ENCODE measurements at regions not wholly inside any gene's neighbourhood (a gene's known extent, or its start where the extent isn't known, plus 50 kb on each side); places are given as distances from the start of the nearest gene placed in this dataset.

- TF ChIP-seq, protein P1, sequence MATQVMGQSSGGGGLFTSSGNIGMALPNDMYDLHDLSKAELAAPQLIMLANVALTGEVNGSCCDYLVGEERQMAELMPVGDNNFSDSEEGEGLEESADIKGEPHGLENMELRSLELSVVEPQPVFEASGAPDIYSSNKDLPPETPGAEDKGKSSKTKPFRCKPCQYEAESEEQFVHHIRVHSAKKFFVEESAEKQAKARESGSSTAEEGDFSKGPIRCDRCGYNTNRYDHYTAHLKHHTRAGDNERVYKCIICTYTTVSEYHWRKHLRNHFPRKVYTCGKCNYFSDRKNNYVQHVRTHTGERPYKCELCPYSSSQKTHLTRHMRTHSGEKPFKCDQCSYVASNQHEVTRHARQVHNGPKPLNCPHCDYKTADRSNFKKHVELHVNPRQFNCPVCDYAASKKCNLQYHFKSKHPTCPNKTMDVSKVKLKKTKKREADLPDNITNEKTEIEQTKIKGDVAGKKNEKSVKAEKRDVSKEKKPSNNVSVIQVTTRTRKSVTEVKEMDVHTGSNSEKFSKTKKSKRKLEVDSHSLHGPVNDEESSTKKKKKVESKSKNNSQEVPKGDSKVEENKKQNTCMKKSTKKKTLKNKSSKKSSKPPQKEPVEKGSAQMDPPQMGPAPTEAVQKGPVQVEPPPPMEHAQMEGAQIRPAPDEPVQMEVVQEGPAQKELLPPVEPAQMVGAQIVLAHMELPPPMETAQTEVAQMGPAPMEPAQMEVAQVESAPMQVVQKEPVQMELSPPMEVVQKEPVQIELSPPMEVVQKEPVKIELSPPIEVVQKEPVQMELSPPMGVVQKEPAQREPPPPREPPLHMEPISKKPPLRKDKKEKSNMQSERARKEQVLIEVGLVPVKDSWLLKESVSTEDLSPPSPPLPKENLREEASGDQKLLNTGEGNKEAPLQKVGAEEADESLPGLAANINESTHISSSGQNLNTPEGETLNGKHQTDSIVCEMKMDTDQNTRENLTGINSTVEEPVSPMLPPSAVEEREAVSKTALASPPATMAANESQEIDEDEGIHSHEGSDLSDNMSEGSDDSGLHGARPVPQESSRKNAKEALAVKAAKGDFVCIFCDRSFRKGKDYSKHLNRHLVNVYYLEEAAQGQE (IDR thresholded peaks at IDR 0.05; ENCODE audit: low read depth, low read length) = no peak
- TF ChIP-seq, protein P2, sequence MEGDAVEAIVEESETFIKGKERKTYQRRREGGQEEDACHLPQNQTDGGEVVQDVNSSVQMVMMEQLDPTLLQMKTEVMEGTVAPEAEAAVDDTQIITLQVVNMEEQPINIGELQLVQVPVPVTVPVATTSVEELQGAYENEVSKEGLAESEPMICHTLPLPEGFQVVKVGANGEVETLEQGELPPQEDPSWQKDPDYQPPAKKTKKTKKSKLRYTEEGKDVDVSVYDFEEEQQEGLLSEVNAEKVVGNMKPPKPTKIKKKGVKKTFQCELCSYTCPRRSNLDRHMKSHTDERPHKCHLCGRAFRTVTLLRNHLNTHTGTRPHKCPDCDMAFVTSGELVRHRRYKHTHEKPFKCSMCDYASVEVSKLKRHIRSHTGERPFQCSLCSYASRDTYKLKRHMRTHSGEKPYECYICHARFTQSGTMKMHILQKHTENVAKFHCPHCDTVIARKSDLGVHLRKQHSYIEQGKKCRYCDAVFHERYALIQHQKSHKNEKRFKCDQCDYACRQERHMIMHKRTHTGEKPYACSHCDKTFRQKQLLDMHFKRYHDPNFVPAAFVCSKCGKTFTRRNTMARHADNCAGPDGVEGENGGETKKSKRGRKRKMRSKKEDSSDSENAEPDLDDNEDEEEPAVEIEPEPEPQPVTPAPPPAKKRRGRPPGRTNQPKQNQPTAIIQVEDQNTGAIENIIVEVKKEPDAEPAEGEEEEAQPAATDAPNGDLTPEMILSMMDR (IDR thresholded peaks at IDR 0.05) = no peak
- no peak for TF ChIP-seq TAF1 (IDR thresholded peaks at IDR 0.05; ENCODE audit: borderline replicate concordance, low read depth, low read length)
- TF ChIP-seq NRF1 (IDR thresholded peaks at IDR 0.05; ENCODE audit: low read depth, low read length) = no peak
- no peak for TF ChIP-seq IRF3 (IDR thresholded peaks at IDR 0.05; ENCODE audit: low read depth, low read length)
- no peak for TF ChIP-seq FOXM1 (IDR thresholded peaks at IDR 0.05; ENCODE audit: low read depth)
- no peak for TF ChIP-seq RCOR1 (IDR thresholded peaks at IDR 0.05; ENCODE audit: low read length)
These were observed 477.8 kb downstream of the ANKRD50 start for GRCh38 chr4:124234771-124235170.

Data from SK-N-SH (cell line).